PC-3 (cell line): ENCODE measurements at regions not wholly inside any gene's neighbourhood (a gene's known extent, or its start where the extent isn't known, plus 50 kb on each side); places are given as distances from the start of the nearest gene placed in this dataset.

ENCODE experiments used
- ATAC-seq: fragments of 200-7000 bp; cut with Tn5 transposase; 2 replicates; pipeline ENCODE4 v1.9.1; 2020; ENCODE audit warnings: mild to moderate bottlenecking, moderate library complexity
- BruUV-seq: library from RNA; stranded (reverse); fragments of 400-500 nt; replicated peaks from 2 replicates; lab custom pipeline; 2021; lab: Mats Ljungman, UMichigan
- CTCF ChIA-PET: fragments of 300-600 bp; sonication (Branson Sonifier 250); formaldehyde crosslinking; loops from one replicate; lab custom pipeline; 2022; ENCODE audit warnings: antibody characterized with exemption; lab: Charles Lee
- POLR2A ChIA-PET: fragments of 300-600 bp; sonication (Branson Sonifier 250); formaldehyde crosslinking; loops from one replicate; lab custom pipeline; 2022; ENCODE audit warnings: antibody characterized with exemption; ENCODE audit not compliant: unreplicated experiment; lab: Charles Lee
- DNase-seq: peaks from one replicate; pipeline ENCODE4 v3.0.0-alpha.2; 2015
- H2AFZ ChIP-seq: fragments of 300-600 bp; sonication (generic); 2 replicates; pipeline ENCODE4 v1.6.0; 2016; ENCODE audit warnings: antibody characterized with exemption, low read length
- H3F3A ChIP-seq: fragments of 300-600 bp; sonication (generic); one replicate; pipeline ENCODE4 v1.6.0; 2017; ENCODE audit warnings: antibody characterized with exemption, low read length, control low read depth, mild to moderate bottlenecking; ENCODE audit not compliant: unreplicated experiment
- H3K27ac ChIP-seq: fragments of 300-600 bp; sonication (generic); 2 replicates; pipeline ENCODE4 v1.5.1; 2016; ENCODE audit warnings: mild to moderate bottlenecking, low read length
- H3K27me3 ChIP-seq: fragments of 300-600 bp; sonication (generic); 2 replicates; pipeline ENCODE4 v1.6.1; 2016; ENCODE audit warnings: low read length, mixed read lengths
- H3K36me3 ChIP-seq: fragments of 300-600 bp; sonication (generic); 2 replicates; pipeline ENCODE4 v1.6.1; 2016; ENCODE audit warnings: low read depth, mixed run types, low read length, mixed read lengths
- H3K4me1 ChIP-seq: fragments of 300-600 bp; sonication (generic); 2 replicates; pipeline ENCODE4 v1.5.1; 2016; ENCODE audit warnings: low read length; ENCODE audit not compliant: insufficient read depth
- H3K4me2 ChIP-seq: fragments of 300-600 bp; sonication (generic); 2 replicates; pipeline ENCODE4 v1.6.0; 2016; ENCODE audit warnings: low read length
- H3K4me3 ChIP-seq: fragments of 300-600 bp; sonication (generic); 2 replicates; pipeline ENCODE4 v1.5.1; 2016; ENCODE audit warnings: mild to moderate bottlenecking, low read length, mixed read lengths
- H3K79me2 ChIP-seq: fragments of 300-600 bp; sonication (generic); 2 replicates; pipeline ENCODE4 v1.6.1; 2017; ENCODE audit warnings: low read length, mixed read lengths
- H3K9ac ChIP-seq: fragments of 300-600 bp; sonication (generic); 2 replicates; pipeline ENCODE4 v1.6.0; 2016; ENCODE audit warnings: mild to moderate bottlenecking, low read length
- H3K9me2 ChIP-seq: fragments of 300-600 bp; sonication (generic); replicated peaks from 2 replicates; pipeline ENCODE4 v1.6.1; 2016; ENCODE audit warnings: mixed run types, low read length, mixed read lengths
- H3K9me3 ChIP-seq: fragments of 300-600 bp; sonication (generic); 2 replicates; pipeline ENCODE4 v1.6.1; 2016; ENCODE audit warnings: low read length, mixed read lengths
- H4K20me1 ChIP-seq: fragments of 300-600 bp; sonication (generic); 2 replicates; pipeline ENCODE4 v1.6.1; 2016; ENCODE audit warnings: low read length, mixed read lengths
- EZH2 ChIP-seq: fragments of 300-600 bp; sonication (generic); IDR thresholded peaks from one replicate; pipeline ENCODE4 v1.6.1; 2017; ENCODE audit warnings: antibody characterized with exemption, mild to moderate bottlenecking, low read length; ENCODE audit not compliant: unreplicated experiment
- EZH2phosphoT487 ChIP-seq: fragments of 300-600 bp; sonication (generic); IDR thresholded peaks from 2 replicates; pipeline ENCODE4 v1.6.1; 2018; ENCODE audit warnings: mild to moderate bottlenecking, antibody characterized with exemption, low read length, borderline replicate concordance
- intact Hi-C: fragments of 100-400 bp; cut with micrococcal nuclease; formaldehyde crosslinking; loops from 2 replicates; pipeline ENCODE4 v1.9.0; 2023
- TF ChIP-seq, protein P1 (sequence below): fragments of 300-600 bp; sonication (generic); conservative IDR thresholded peaks from 2 replicates; pipeline ENCODE4 v1.5.1; 2017; ENCODE audit warnings: antibody characterized with exemption, low read depth, mild to moderate bottlenecking, low read length

DNA sequence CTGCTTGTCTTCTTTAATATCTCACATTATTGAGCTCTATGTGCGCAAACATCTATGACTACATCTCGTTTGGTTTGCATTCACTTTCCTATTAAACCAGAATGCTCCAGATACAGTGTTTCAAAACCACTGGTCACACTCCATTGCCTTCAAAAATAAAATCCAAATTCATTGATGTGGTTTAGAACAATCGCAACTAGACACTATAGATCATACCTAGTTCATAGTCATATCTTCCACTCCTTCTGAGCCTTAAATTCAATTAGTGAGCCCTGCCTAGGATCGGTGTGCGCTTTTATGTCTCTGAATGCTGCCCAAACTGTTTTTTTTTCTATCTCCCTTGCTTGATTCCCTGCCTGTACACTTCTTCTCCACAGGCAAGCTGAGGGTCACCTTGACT lies 238.5 kb upstream of the RGPD4 start:
- Histone ChIP-seq H3K9me2 (no peaks in the 10 kb centered on the region), H3K4me2 (no peak overlapping the region), H3K36me3 (no peaks in the 10 kb centered on the region), H4K20me1 (no peaks in the 10 kb centered on the region), H3K4me3 (no peak overlapping the region), H3K79me2 (no peaks in the 10 kb centered on the region), H3K4me1 (peaks cover 23% of the 10 kb centered on the region), H2AFZ (no peak overlapping the region), H3K27me3 (no peaks in the 10 kb centered on the region), H3K27ac (no peak overlapping the region), H3F3A (no peaks in the 10 kb centered on the region), H3K9ac (no peak overlapping the region), H3K9me3 (no peaks in the 10 kb centered on the region)
- CTCF ChIA-PET, result no interaction called here
- no peak for DNase-seq
- no peak for ATAC-seq
- POLR2A ChIA-PET, result no interaction called here
- no TSS peak for BruUV-seq
- intact Hi-C loops, result no loop called here
- no peak for TF ChIP-seq EZH2phosphoT487
- TF ChIP-seq, protein P1, sequence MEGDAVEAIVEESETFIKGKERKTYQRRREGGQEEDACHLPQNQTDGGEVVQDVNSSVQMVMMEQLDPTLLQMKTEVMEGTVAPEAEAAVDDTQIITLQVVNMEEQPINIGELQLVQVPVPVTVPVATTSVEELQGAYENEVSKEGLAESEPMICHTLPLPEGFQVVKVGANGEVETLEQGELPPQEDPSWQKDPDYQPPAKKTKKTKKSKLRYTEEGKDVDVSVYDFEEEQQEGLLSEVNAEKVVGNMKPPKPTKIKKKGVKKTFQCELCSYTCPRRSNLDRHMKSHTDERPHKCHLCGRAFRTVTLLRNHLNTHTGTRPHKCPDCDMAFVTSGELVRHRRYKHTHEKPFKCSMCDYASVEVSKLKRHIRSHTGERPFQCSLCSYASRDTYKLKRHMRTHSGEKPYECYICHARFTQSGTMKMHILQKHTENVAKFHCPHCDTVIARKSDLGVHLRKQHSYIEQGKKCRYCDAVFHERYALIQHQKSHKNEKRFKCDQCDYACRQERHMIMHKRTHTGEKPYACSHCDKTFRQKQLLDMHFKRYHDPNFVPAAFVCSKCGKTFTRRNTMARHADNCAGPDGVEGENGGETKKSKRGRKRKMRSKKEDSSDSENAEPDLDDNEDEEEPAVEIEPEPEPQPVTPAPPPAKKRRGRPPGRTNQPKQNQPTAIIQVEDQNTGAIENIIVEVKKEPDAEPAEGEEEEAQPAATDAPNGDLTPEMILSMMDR, result no peak
- no peak for TF ChIP-seq EZH2

DNA sequence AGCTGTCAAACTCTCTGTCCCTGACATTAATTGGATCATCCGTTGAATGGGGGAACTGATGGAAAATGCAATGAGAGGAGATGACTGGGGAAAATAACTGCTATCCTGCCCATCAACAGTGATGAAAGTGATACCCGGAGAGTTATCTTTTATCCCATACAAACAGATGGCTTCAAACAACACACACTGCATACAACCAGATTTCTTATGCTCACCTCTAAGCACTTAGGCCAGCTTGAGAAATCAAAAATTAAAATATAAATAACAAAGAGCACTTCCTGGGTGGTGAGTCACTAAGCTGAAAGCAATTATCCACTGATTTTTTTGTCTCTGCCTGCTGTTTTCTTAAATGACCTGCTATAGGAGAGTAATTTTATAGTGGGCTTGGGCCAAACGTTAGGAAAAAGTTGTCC lies 237.6 kb upstream of the RGPD4 start:
- DNase-seq, result no peak
- intact Hi-C loops, result no loop called here
- Histone ChIP-seq H2AFZ (no peak overlapping the region), H3K36me3 (no peaks in the 10 kb centered on the region), H3K4me1 (peaks cover 22% of the 10 kb centered on the region), H3K4me3 (no peak overlapping the region), H3K9me3 (no peaks in the 10 kb centered on the region), H3K27me3 (no peaks in the 10 kb centered on the region), H4K20me1 (no peaks in the 10 kb centered on the region), H3K4me2 (no peak overlapping the region), H3F3A (no peaks in the 10 kb centered on the region), H3K27ac (no peak overlapping the region), H3K9ac (no peak overlapping the region), H3K79me2 (no peaks in the 10 kb centered on the region), H3K9me2 (no peaks in the 10 kb centered on the region)
- ChIA-PET CTCF (no interaction called here), POLR2A (no interaction called here)
- BruUV-seq, result no TSS peak
- no peak for ATAC-seq
- no peak for TF ChIP-seq EZH2phosphoT487
- TF ChIP-seq EZH2, result no peak
- TF ChIP-seq, protein P1, result no peak

DNA sequence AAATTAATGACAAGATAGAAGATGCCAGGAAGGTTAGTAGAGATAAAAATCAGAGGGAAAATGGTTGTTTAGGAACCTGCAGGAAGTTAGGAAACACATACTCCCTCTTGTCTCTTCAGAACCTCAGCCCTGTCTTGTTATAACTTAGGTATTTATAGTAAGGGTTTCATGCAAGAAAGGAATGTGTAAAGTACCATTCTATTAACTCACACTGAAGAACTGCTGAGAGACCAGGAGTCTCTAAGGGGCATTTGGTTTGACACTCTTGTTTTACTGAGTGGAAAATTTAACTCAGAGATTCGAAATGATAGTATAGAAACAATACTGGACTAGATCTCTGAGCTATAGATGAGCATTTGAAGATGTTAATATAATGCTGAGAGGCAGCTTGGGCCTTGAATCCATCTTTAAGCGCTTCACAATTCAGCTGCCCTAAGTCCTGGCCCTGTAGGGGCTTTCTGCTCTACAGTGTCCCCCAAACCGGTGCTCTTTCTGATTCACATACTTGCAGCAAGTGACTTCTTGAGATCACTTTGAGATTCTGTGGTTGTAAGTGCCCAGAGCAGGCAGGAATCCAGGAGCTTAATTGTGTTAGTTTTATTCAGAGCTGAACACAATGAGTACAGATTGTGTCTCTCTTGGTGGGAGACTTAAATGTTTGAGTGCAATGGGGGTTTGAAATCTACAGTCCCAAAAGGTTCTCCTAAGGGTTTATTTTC lies 235.0 kb upstream of the RGPD4 start:
- Histone ChIP-seq H3K9me2 (no peaks in the 10 kb centered on the region), H3K9me3 (no peaks in the 10 kb centered on the region), H3K9ac (no peak overlapping the region), H2AFZ (no peak overlapping the region), H3K27ac (no peak overlapping the region), H3K79me2 (no peaks in the 10 kb centered on the region), H3K4me3 (no peak overlapping the region), H4K20me1 (no peaks in the 10 kb centered on the region), H3K4me1 (no peaks in the 10 kb centered on the region), H3K27me3 (no peaks in the 10 kb centered on the region; the same call in 1 of the 2 replicates), H3K36me3 (no peaks in the 10 kb centered on the region), H3F3A (no peaks in the 10 kb centered on the region), H3K4me2 (no peak overlapping the region)
- DNase-seq (no peak), ATAC-seq (no peak)
- TF ChIP-seq EZH2phosphoT487 (no peak), EZH2 (no peak)
- TF ChIP-seq, protein P1, result no peak
- ChIA-PET CTCF (no interaction called here), POLR2A (no interaction called here)
- no TSS peak for BruUV-seq
- intact Hi-C loops, result no loop called here
